HG02642 (cell line): ENCODE measurements at regions not wholly inside any gene's neighbourhood (a gene's known extent, or its start where the extent isn't known, plus 50 kb on each side); places are given as distances from the start of the nearest gene placed in this dataset.

Source experiments
- ATAC-seq: cut with Tn5 transposase; IDR thresholded peaks from one replicate; pipeline ENCODE4 v1.9.1; 2021; ENCODE audit warnings: mild to moderate bottlenecking; ENCODE audit not compliant: unreplicated experiment, poor library complexity

DNA sequence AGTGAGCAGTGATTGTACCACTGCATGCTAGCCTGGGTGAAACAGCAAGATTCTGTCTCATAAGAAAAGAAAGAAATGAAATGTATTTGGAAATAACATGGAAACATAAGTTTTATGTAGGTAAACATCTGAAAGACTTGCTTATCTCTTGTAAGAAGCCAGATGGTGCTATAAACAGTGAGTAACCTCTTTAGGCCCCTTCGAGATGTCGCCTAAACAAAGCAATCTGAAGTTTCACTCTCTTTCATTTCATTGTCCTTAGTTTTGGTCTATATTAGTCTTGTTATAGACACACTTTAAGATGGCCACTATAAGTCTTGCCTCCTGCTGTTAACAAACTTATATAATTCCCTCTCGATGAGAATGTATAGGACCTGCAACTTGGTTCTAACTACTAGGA, 472.6 kb upstream of the ATP2B1 start:
- no peak for ATAC-seq

DNA sequence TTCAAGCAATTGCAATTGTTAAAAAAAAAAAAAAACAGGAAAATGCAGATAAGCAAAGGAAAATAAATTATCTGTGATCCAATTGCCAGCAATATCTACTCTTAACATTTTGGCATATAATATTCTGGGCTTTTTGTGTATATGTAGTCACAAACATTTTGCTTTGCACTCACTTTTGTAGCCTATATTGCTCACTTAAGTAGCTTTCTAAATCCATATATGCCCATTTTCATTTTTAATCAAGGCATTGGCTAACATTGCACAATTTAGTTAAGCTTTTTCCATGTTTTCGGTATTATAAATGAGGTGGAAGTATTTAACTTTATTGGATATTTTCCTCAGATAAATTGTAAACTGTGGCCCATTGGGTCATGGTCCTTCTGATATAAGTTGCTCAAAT, 466.3 kb upstream of the ATP2B1 start:
- ATAC-seq = no peak

DNA sequence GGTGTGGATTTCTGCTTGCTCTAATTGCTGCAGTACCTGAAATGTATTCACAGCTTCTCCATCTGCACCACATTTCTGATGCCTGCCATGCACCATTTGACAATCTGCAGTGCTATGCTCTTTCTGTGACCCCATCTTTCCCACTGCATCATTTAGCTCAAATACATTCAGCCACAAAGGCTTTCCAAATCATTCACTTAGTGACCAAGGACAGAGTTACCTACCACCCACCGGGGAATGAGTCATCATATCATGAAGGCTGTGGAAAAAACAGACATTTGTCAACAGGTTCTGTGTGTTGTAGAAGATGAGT, 465.5 kb upstream of the ATP2B1 start:
- peak; percentile 72 for ATAC-seq

DNA sequence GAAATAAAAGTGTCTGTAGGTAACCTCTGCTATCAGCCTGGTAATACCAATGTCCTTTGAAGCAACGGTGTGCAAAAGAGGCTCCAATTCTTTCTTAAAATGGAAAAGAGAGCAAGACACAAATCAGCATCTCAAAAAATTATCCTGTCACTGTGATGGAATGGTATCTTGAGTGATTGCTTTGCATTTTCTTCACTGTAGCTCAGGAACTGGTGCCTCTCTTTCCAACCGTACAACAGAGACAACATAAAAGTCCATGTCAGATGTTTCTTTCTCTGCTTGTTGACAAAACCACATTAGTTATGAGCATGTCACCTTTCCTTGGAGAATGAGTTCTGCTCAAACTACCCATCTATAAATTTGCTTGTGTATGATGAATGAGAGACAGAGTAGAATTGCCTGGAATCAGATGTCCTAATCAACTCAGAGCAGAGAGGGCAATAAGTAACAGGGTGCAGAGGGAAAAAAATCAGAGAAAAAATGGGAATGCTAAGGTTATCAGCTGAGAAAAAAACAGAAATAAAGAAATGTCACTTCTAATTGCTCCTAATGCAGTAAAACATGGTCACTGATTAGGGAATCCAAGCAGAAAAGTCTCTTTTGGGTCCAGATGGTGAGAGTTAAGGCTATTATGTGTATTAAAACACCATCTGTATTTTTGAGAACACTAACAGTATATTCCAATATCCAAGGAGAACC, 465.0 kb upstream of the ATP2B1 start:
- ATAC-seq = no peak

DNA sequence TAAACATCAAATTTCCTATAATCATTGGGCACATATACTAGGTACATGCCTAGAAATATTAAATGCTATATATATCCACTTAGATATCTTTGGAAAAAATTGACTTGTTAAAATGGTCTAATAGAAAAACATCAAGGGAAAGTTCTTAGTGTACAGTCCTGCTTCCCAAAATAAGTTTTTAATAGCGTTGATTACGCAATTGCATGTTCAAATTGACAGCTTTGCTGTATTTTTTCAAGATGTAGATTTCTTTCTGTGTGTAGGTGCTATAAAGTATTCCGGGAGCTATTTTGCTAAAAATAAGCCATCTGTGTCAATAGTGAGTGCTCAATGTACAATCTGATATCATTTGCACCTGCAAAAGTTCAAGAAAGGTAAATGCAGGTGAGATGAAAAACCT, 463.9 kb upstream of the ATP2B1 start:
- no peak for ATAC-seq

- ATAC-seq = no peak
Observed at GRCh38 chr12:90170740-90171139, 462.1 kb upstream of the ATP2B1 start.

GRCh38 chr12:90167518-90168208, 459.0 kb upstream of the ATP2B1 start:
- no peak for ATAC-seq

DNA sequence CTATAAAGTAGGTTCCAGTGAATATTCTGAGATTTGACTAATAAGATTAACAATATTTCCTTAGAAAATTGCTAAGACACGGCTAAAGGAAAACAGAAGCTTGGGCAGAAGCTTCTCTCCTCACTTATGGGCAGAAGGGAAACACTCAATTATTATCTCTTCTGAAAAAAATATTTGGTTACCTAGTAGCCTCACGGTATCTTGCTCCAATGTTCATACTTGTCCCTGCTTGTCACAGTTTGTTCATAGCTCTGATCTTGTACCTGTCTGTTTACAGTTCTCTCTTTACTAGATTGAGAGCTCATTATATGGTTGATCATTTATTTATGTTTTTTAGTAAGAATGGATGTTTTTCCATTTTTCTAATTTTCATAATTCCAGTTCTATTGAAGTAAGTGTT, 458.0 kb upstream of the ATP2B1 start:
- ATAC-seq = no peak

GRCh38 chr12:90166012-90166411, 457.4 kb upstream of the ATP2B1 start:
- ATAC-seq = no peak

GRCh38 chr12:90163975-90164374, 455.3 kb upstream of the ATP2B1 start:
- ATAC-seq = no peak

GRCh38 chr12:90153827-90154226, 445.2 kb upstream of the ATP2B1 start:
- ATAC-seq = no peak

- no peak for ATAC-seq
Observed at GRCh38 chr12:90152897-90153624, 444.4 kb upstream of the ATP2B1 start.

GRCh38 chr12:90151491-90152015, 442.9 kb upstream of the ATP2B1 start:
- ATAC-seq = no peak

- no peak for ATAC-seq
Observed at GRCh38 chr12:90149453-90149852, 440.8 kb upstream of the ATP2B1 start.

DNA sequence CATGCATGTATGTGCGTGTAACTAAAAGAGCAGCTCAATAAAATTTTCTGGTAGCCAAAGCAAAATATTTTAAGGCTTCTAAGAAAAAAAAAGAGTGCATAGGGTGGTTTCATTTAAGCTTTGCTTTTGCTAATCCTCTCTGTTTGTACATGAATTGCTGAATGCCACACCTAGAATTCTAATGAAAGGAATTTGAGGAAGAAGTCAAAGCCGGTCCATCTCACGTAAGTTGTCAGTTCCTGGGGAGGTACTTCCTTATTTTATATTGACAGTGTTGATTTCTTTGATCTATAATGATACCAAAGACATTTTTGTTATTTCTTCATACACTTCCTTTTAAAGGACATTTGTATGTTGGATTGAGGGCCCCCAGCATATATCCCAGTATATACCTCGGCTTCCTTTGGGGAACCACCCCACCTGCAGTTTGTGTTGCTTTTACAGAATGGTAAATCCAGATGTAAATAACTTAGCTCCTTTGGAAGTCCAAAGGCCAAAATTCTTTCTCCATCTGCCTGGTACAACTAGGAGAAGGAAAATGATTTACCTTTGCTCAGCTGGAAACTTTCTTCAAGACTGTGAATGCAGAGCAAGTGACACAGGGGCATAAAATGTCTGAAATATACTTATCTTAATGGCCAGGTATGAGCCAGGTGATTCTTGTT, 420.9 kb upstream of the ATP2B1 start:
- ATAC-seq = no peak

DNA sequence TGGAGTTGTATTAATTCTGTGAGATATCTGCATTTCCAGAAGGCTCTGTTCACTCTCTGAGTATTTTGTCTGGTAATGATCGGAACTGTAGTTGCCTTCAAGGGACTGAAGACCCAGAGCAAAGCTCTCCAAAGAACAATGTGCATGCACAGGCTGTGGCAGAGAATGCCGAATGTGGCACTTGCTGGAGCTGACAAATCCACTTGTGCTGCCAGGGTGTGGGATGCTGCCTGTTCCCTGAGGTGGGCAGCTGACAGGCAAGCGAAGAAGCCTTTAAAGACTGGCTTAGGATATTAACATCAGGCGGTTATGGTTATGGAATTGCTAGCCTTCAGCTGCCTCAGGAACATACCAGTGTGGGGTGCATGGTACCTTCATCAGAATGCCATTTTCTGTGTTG, 419.9 kb upstream of the ATP2B1 start:
- ATAC-seq = no peak

DNA sequence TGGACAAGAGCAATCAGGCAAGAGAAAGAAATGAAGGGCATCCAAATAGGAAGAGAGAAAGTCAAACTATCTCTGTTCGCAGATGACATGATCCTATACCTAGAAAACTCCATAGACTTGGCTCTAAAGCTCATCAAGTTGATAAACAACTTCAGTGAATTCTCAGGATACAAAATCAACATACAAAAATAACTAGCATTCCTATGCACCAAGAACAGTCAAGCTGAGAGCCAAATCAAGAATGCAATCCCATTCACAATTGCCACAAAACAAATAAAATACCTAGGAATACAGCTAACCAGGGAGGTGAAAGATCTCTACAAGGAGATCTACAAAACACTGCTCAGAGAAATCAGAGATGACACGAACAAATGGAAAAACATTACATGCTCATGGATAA, 417.5 kb upstream of the ATP2B1 start:
- no peak for ATAC-seq

- no peak for ATAC-seq
Observed at GRCh38 chr12:90124914-90125313, 416.3 kb upstream of the ATP2B1 start.

GRCh38 chr12:90124289-90124688, 415.7 kb upstream of the ATP2B1 start:
- no peak for ATAC-seq

- ATAC-seq = no peak
Observed at GRCh38 chr12:90122681-90123080, 414.0 kb upstream of the ATP2B1 start.

- ATAC-seq = no peak
Observed at GRCh38 chr12:90120627-90121026, 412.0 kb upstream of the ATP2B1 start.
